HL-60 (cell line): ENCODE measurements at regions not wholly inside any gene's neighbourhood (a gene's known extent, or its start where the extent isn't known, plus 50 kb on each side); places are given as distances from the start of the nearest gene placed in this dataset.

Source experiments
- CTCF ChIP-seq: IDR thresholded peaks from one replicate; pipeline ENCODE4 v1.5.1; 2011; ENCODE audit warnings: low read length, control low read depth, inconsistent platforms; ENCODE audit not compliant: insufficient read depth
- REST ChIP-seq: IDR thresholded peaks from 2 replicates; pipeline ENCODE4 v1.6.1; 2012; ENCODE audit warnings: low read depth; ENCODE audit not compliant: insufficient replicate concordance

- no peak for TF ChIP-seq CTCF
- TF ChIP-seq REST: no peak
Measured at GRCh38 chr2:163490281-163490680, 245.5 kb downstream of the FIGN start.
